ENCODE measurements at regions not wholly inside any gene's neighbourhood (a gene's known extent, or its start where the extent isn't known, plus 50 kb on each side); places are given as distances from the start of the nearest gene placed in this dataset.

DNA sequence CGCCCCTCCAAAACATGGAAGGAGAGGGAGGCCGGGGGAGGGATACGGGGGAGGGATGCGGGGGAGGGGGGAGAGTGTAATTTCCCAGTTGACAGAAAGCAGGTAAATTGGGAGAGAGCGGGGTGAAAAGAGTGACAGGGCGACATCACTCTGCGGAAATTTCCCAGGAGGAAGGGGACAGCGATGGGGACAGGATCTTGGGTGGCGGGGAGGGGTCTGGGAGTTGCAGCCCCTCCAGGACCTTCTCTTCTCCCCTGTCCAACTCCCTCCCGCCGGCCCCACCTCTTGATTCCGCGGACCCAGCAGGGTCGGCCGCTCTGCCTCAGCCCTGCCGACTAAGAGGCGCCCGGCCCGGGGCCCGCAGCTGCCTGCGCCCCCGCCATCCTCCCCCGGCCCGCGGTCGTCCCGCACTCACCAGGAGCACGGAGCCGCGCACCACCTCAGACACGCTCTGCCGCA, 108.0 kb upstream of the DOCK9 start:
- TF ChIP-seq, protein P1, sequence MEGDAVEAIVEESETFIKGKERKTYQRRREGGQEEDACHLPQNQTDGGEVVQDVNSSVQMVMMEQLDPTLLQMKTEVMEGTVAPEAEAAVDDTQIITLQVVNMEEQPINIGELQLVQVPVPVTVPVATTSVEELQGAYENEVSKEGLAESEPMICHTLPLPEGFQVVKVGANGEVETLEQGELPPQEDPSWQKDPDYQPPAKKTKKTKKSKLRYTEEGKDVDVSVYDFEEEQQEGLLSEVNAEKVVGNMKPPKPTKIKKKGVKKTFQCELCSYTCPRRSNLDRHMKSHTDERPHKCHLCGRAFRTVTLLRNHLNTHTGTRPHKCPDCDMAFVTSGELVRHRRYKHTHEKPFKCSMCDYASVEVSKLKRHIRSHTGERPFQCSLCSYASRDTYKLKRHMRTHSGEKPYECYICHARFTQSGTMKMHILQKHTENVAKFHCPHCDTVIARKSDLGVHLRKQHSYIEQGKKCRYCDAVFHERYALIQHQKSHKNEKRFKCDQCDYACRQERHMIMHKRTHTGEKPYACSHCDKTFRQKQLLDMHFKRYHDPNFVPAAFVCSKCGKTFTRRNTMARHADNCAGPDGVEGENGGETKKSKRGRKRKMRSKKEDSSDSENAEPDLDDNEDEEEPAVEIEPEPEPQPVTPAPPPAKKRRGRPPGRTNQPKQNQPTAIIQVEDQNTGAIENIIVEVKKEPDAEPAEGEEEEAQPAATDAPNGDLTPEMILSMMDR (IDR thresholded peaks at IDR 0.05; ENCODE audit: borderline replicate concordance, extremely low read depth, low read length, poor library complexity, severe bottlenecking): no peak
- TF ChIP-seq EZH2 (IDR thresholded peaks at IDR 0.05; ENCODE audit: borderline replicate concordance, low read depth, low read length, severe bottlenecking): no peak
